HG02759 (cell line): ENCODE measurements at regions not wholly inside any gene's neighbourhood (a gene's known extent, or its start where the extent isn't known, plus 50 kb on each side); places are given as distances from the start of the nearest gene placed in this dataset.

Experiments used
- ATAC-seq: cut with Tn5 transposase; IDR thresholded peaks from one replicate; pipeline ENCODE4 v1.9.1; 2021; ENCODE audit warnings: mild to moderate bottlenecking, moderate library complexity; ENCODE audit not compliant: unreplicated experiment

GRCh38 chr3:72109327-72110259, 324.6 kb upstream of the PROK2 start:
- no peak for ATAC-seq

- no peak for ATAC-seq
Observed at GRCh38 chr3:72105306-72105705, 320.4 kb upstream of the PROK2 start.

DNA sequence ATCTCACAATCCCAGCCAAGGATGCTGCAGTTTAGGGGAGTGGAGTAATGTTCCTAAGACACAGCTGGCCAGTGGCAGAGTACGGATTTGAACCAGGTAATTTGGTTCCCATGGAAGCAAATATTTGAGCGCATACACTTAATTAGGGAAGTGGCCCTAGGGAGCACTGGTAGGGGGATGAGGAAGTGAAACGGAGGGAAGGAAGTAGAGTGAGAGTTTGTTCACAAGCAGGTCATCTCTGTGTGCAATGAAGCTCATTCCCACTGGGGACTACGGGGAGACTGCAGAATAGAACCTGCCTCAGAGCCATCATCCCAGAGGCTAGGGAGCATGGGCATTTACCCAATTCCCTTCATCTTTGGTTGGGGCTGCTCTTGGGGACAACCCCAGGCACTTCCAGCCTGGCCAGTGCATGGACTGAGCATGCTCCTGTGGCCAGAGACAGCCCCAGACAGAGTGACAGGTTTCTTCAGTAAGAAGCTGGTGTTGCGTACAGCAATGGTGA, 317.2 kb upstream of the PROK2 start:
- ATAC-seq, result peak; percentile 66

DNA sequence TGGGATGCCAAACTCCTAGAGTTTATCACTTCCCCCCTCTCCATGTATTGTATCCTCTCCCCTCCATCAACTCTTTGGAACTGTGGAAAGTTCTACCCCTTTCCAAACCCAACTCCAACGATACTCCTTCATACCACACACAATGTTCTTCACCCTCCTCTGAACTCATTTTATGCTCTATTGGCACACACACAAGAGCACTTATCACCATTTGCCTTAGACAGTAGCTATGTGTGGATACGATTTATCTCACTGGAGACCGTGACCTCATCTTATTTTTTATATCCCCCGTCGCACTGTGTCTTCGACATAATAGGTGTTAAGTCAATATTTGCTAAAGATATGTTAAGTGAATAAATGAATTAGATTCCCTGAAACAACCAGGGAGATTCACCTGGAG, 316.5 kb upstream of the PROK2 start:
- ATAC-seq, result no peak

- peak; percentile 76 for ATAC-seq
Observed at GRCh38 chr3:72100601-72101187, 315.7 kb upstream of the PROK2 start.

GRCh38 chr3:72100080-72100511, 315.1 kb upstream of the PROK2 start:
- no peak for ATAC-seq

DNA sequence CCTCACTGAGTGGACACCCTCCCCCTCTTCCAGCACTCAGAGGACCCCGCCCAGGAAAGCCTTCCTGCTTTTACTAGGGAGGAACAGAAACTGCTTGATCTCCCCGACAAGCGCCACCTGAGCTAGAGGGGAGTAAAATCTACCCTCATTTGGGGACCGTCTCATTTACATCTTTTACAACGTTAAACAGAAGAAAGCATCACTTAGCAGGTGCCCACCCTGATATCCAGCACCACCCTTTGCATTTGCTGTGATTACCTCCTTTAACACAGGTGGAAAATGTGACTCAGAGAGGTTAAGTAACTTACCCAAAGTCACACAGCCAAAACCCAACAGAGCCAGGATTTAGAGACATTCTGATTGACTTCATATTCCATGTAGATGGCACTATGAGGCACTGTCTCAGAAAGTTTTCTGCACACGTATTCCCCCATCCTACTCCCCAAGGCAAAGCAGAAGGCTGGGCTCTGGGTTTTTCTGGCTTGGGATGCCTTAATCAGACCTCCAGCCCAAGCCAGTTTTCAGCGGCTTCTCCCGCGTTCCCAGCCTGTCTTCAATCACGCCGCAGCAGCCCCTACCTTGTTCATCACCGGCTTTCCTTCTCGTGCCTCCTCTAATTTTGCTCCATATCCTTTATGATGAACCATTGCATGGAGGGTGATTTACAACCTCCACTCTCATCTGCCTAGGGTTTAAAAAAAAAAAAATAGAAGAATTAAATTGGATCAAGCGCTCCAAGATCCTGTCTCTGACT, 314.6 kb upstream of the PROK2 start:
- ATAC-seq, result no peak

GRCh38 chr3:72097053-72097452, 312.1 kb upstream of the PROK2 start:
- ATAC-seq, result no peak

DNA sequence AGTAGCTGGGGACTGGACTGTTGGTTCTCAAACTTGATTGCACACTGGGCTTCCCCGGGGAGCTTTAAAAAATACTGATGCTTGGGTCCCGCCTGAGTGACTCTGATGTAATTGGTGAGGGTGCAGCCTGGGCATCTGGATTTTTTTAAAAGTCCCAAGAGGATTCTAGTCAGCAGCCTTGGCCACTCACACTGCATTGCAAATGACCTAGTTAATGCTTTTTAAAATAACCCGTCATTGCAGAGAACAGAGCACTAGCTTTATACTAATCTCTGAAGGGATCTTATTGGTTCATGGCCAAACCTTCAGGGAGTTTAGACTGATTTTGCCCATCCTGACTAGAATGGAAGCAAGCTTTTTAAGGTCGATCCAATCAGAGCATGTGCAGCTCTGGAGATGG, 310.6 kb upstream of the PROK2 start:
- no peak for ATAC-seq

DNA sequence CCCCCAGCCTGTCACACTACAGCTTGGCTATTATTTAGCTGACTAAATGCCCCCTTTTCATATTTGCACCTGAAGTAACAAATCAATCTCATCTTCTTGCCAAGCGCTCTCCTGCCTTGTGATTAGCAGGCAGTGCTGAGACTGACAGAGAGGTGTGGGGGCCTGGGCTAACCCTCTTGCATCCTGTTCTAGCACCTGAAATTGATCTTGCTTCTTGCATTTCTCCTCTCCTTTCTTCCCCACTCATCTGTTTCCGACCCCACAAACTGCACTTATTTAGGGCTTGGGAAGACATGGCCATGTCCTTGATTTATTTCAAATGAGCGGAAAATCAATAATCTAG, 309.0 kb upstream of the PROK2 start:
- no peak for ATAC-seq

GRCh38 chr3:72093270-72093991, 308.5 kb upstream of the PROK2 start:
- no peak for ATAC-seq

DNA sequence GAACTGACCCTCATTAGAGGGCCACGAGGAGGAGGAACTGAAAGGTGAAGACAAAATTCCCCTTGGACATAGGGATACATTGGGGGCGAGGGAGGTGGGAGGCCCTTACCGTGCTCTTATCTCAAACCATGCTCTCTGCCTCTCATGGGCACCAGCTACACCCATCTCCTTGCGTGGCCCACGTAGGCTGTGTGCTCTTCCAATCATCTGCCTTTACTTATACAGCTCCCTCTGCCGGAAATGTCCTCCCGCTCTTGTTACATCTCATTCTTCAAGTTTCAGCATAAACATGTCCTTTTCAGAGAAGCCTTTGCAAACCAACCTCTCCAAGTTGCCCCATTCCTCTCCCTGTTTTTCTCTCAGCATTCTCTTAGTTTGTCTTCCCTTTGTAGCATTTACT, 307.8 kb upstream of the PROK2 start:
- ATAC-seq, result no peak

- no peak for ATAC-seq
Observed at GRCh38 chr3:72088486-72089025, 303.6 kb upstream of the PROK2 start.

DNA sequence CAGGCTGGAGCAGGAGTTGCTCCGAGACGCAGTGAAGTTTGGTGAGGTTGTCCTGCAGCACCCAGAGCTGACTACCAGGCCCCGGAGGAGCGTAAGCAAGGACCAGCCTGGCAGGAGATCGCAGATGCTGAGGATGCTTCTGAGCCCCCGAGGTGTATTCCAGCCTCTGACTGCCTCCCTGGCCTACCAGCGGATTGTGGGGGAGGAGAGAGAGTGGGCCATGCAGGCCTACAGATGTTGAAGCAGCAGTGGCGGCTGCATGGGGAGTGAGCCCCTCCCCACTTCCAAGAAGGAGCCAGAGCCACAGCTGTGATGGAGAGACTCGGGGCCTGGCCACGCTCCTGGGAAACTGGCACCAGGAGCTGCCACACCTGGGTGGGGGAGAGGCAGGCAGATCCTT, 302.5 kb upstream of the PROK2 start:
- ATAC-seq, result no peak

- no peak for ATAC-seq
Observed at GRCh38 chr3:72086743-72087087, 301.8 kb upstream of the PROK2 start.

DNA sequence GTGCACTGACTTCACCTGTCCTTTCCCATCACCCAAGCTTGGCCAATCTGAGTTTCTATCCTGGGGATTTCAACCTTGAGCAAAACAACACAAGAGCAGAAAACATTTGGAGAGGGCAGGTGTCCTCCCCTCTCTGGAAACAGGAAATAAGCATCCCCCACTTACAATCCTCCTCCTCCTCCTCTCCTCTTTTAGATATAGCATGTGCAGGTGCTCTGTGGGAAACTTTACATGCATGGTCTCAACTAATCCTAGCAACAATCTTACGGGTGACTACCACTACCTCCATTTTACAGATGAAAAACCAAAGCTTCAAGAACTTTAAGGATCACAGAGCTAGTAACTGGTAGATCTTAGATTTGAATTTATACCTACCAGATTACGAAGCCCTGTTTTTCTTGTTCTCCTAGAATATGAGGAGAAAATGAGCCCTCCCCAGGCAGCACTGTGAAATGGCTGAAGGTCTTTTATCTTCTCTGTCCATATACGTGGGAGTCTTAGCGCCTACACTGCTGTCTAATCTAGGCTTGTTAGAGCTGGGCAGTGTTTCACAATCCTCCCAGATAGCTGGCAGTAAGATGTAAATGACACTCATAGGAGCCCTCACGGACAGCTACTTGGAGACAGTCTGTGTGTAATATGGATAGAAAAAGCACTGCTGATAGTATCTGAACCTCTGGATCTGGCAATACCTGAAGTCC, 301.2 kb upstream of the PROK2 start:
- no peak for ATAC-seq

DNA sequence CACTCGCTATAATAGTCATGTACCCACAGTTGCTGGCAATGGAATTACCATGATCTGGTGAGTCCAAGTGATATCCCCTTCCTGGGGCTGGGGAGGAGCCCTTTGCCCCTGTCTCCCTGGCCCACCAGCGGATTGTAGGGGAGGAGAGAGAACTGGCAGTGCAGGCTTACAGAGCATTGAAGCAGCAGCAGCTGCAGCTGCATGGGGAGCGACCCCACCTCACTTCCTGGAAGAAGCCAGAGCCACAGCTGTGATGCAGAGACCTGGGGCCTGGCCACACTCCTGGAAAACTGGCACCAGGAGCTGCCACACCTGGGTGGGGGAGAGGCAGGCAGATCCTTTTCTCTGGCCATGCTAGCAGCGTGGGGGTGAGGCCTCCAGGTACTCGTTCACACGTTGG, 300.1 kb upstream of the PROK2 start:
- no peak for ATAC-seq

DNA sequence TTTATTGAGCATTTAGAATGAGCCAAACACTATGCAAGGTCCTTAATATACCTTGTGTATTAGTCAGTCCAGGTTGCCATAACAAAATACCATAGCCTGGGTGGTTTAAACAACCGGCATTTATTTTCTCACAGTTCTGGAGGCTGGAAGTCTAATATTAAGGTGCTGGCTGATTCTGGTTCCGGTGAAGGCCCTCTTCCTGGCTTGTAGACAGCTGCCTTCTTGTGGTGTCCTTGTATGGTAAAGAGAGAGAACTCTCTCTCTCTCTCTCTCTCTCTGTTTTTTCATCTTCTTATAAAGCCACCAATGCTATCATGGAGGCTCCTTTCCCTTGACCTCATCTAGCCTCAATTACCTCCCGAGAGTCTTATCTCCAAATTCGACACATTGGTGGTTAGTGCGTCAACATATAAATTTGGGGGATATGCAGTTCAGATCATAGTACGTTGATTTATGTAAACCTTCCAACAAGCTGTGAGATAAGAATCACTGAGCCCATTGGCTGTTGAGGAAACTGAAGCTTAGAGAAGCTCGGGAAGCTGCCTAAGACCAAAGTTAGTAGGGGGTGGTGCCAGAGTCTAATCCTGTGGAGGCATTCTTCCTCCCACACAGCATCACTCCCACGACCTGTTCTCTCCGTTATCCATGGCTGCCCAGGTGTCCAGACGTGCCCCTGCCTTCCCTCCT, 298.0 kb upstream of the PROK2 start:
- ATAC-seq, result peak; percentile 3

DNA sequence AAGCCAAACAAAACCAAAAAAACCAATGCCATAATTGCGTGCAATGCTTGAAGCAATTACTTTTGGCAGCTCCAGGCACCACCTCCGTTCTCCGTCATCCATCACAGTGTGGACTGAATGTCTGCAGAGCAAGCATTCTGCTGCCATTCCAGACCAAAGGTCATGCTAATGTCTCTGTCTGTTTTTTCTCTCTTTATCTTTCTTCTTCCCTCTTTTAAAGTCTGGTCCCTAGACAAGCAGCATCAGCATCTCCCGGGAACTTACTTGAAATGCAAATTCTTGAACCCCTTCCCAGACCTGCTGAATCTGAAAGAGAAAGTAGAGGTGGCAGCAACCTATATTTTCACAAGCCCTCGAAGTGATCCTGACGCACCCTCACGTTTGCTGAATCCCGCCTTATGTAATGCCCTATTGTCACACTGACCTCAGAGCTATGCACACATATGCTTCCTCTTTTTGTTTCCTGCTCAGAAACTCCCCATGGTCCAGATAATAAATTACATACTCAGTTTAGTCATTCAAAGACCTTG, 297.3 kb upstream of the PROK2 start:
- peak; percentile 52 for ATAC-seq
